ENCODE measurements at regions not wholly inside any gene's neighbourhood (a gene's known extent, or its start where the extent isn't known, plus 50 kb on each side); places are given as distances from the start of the nearest gene placed in this dataset.

- DNase-seq (ENCODE audit: low spot score): no peak
- Mint-ChIP-seq H3K4me1 (peaks cover 20% of the 10 kb centered on the region), H3K9me3 (peaks cover 34% of the 10 kb centered on the region), H3K4me3 (no peak overlapping the region), H3K27ac (no peak overlapping the region), H3K36me3 (peaks cover 21% of the 10 kb centered on the region), H3K27me3 (ENCODE audit: low read depth) (peaks cover 4% of the 10 kb centered on the region)
- ATAC-seq: no peak
- ChIA-PET CTCF (no interaction called here), POLR2A (no interaction called here)
- TF ChIP-seq FOXP4 (CRISPR knock-in tag; IDR thresholded peaks at IDR 0.05) (no peak), ZNF396 (CRISPR knock-in tag; IDR thresholded peaks at IDR 0.05; ENCODE audit: borderline replicate concordance) (no peak), ESRRA (CRISPR knock-in tag; IDR thresholded peaks at IDR 0.05; ENCODE audit: borderline replicate concordance) (no peak), GABPB1 (CRISPR knock-in tag; IDR thresholded peaks at IDR 0.05) (no peak), NFATC4 (CRISPR knock-in tag; IDR thresholded peaks at IDR 0.05) (no peak), JAZF1 (CRISPR knock-in tag; IDR thresholded peaks at IDR 0.05) (no peak), ELF4 (CRISPR knock-in tag; IDR thresholded peaks at IDR 0.05; ENCODE audit: low read depth) (no peak), IRF1 (CRISPR knock-in tag; IDR thresholded peaks at IDR 0.05) (no peak), NFE2L1 (CRISPR knock-in tag; IDR thresholded peaks at IDR 0.05) (no peak), NR2C2 (CRISPR knock-in tag; IDR thresholded peaks at IDR 0.05) (no peak), E2F5 (CRISPR knock-in tag; IDR thresholded peaks at IDR 0.05) (no peak)
Observed at GRCh38 chr7:124633740-124634139, 131.9 kb downstream of the GPR37 start.

- no peak overlapping the region for H3K4me3 Mint-ChIP-seq
- peaks cover 6% of the 10 kb centered on the region for H3K4me1 Mint-ChIP-seq
- ChIA-PET POLR2A (no interaction called here), CTCF (no interaction called here)
- H3K27ac Mint-ChIP-seq: no peak overlapping the region
- H3K9me3 Mint-ChIP-seq: peaks cover 34% of the 10 kb centered on the region
- TF ChIP-seq PREB (CRISPR knock-in tag; IDR thresholded peaks at IDR 0.05; ENCODE audit: borderline replicate concordance) (no peak), ATF2 (CRISPR knock-in tag; IDR thresholded peaks at IDR 0.05; ENCODE audit: borderline replicate concordance, low read depth) (no peak), TEAD4 (CRISPR knock-in tag; IDR thresholded peaks at IDR 0.05) (no peak), ZNF138 (CRISPR knock-in tag; conservative IDR thresholded peaks at IDR 0.05) (no peak), RELA (CRISPR knock-in tag; IDR thresholded peaks at IDR 0.05; ENCODE audit: borderline replicate concordance) (no peak), PRDM15 (CRISPR knock-in tag; IDR thresholded peaks at IDR 0.05) (no peak), GRHL2 (CRISPR knock-in tag; IDR thresholded peaks at IDR 0.05; ENCODE audit: insufficient replicate concordance, severe bottlenecking) (no peak), E2F5 (CRISPR knock-in tag; IDR thresholded peaks at IDR 0.05) (no peak)
- peaks cover 21% of the 10 kb centered on the region for H3K36me3 Mint-ChIP-seq
- DNase-seq (ENCODE audit: low spot score) (no peak), ATAC-seq (no peak)
- H3K27me3 Mint-ChIP-seq (ENCODE audit: low read depth): no peaks in the 10 kb centered on the region; the same call in 1 of the 2 replicates
Observed at GRCh38 chr7:124630395-124630794, 135.2 kb downstream of the GPR37 start.

Measured in WTC11 (cell line).